SW 1271 (cell line): ENCODE measurements at regions not wholly inside any gene's neighbourhood (a gene's known extent, or its start where the extent isn't known, plus 50 kb on each side); places are given as distances from the start of the nearest gene placed in this dataset.

ENCODE experiments used
- DNase-seq, 2 experiments: peaks; one replicate each; lab custom pipeline; 2025; lab: John Stamatoyannopoulos, UW

DNA sequence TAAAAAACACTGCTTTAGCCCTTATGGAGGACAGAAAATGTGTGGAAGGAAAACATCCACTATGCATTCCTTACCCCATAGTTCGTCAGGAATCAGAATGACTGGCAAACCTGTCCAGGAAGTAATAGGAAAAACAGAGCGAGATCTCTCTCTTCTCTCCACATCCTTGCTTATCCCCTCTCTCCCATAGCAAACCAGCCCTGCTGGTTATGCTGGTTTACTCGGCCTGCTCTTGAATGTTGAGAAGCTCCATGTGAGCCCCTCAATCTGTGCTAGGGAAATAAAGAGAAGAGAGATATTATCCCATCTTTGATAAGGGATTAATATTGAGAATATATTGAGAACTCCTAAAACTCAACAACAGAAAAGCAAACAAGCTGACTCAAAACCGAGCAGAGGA, 402.8 kb upstream of the RBFOX1 start:
- no peak for DNase-seq

DNA sequence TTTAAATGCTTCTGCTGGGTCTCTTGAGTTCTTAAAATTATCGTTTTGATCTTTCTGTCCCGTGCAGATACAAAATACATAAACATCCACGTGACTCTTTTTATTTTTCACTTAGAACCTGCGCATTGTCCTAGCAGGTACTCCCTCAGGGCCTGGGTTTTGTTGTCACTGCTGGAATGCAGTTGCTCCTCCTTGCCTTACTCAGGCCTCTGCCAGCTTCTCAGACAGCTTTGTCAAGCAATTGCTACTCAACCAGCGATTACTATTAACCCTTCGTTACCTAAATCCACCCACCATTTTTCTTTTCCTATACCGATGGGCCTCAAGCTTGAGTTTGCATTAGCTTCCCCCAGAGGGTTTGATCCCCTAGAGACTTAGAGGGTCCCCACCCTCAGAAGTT, 405.9 kb upstream of the RBFOX1 start:
- no peak for DNase-seq

DNA sequence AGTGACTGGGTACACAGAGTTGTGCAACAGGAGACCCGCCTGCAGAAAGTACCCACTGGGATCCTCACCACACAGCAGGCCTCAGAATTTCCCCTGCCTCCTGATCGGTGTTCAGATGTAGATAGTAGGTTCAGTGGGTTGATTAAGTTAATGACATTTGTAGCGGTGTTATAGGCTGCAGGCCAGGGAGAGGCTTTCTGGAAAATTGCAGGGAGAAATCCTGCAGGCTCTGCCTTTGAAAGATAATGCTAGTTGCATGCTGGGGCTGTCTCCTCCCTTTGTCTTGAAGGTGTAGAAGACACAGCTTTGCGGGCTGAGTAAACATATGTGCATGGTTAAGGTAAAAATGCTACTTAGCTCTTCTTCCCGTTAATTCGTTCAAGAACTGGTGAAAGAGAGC, 406.3 kb upstream of the RBFOX1 start:
- no peak for DNase-seq

DNA sequence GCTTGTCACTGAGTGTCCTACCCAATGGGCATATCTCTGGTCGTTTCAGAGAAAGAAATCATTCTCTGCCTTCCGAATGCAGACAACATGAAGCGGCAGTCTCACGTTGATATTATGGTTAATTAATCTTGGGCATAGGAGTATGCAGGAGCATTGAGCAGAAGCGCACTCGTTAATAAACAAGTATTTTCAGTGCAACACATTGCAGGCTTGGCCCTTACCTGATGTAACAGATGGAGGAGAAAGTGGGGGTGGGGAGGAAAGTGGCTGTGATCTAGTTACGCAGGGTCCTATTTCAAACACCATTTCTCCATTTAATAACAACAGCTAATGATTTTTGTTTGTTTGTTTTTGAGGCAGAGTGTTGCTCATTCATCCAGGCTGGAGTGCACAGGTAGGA, 414.0 kb upstream of the RBFOX1 start:
- no peak for DNase-seq

DNA sequence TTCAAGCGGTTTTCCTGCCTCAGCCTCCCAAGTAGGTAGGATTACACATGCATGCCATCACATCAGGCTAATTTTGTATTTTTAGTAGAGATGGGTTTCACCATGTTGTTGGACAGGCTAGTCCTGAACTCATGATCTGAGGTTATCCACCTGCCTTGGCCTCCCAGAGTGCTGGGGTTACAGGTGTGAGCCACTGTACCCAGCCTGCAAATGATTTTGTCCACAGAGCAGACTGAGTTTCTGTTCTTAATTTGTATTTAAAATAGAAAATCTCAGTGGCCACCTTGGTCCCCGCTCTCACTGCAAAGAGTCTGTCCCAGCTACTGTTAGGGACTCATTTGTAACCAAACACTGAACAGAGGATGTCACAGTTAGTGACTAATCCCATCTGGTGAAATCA, 415.7 kb upstream of the RBFOX1 start:
- DNase-seq = no peak

DNA sequence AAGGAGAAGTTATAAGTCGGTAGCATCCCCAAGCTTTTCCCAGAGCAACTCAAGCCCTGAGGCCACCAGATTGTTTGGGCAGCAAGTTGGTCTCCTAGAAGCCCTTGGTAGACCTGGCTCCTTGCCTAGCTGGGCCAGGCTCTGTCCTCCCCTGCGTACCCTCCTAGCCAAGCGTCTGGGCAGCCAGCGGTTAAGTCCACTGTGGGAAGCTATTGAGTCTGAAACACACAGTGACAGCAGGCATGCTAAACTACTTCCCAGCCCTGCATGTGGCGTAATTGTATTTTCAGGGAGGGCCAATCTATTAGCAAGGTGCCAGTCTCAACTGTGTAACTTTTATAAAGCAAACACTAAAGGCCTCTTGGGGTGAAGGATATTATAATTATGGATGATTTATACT, 419.1 kb upstream of the RBFOX1 start:
- DNase-seq = no peak

DNA sequence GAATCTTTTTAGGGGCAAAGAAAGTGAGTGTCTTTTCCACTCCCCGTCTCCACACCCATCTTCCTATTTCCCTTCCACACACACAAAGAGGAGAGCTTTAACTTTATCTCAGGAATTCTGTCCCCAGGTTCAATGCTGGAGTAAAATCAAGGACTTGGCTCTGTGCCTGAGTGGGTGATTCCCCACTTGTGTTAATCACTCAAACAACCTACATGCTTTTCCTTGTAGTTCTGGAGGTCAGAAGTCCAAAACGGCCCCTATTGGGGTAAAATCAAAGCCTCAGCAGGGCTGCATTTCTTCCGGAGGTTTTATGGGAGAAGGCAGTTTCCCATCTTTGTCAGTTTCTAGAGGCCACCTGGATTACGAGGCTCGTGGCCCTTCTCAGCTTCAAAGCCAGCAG, 422.3 kb upstream of the RBFOX1 start:
- no peak for DNase-seq

DNA sequence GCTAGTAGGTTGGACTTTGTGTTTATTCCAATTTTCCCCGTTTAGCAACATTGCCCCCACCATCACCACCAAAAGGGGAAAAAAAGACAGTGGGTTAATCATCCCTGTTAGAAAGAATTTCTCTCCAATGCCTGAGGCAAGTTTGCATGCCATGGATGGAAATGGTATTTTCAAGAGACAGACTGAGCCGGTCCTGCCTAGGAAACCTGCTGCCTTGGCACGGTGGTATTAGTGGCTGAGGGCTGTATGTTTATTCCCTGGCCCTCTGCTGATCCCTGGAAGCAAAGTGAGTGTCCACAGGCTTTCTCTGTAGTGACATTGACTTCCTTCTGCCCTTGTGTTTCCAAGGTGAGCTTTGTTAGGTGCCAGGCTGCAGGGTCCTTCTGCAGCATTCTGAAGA, 427.0 kb upstream of the RBFOX1 start:
- no peak for DNase-seq

DNA sequence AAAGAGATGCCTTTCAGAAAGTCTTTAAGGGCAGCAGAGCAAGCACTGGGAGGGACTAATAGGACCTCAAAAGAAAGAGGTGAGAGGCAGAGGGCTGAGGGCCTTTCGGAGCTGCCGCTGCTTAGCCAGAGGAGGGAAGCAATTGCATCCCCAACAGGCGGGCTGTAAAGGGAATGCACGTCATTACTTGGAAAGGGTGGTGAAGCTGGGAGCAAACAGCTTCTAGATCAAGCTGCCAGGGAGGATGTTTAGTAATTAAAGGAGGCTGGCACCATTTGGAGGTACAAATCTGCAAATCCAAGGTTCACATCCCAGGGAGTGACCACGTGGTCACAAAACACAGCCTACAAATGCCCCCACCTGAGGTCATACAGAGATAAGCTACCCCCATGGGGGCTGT, 429.0 kb upstream of the RBFOX1 start:
- no peak for DNase-seq

DNA sequence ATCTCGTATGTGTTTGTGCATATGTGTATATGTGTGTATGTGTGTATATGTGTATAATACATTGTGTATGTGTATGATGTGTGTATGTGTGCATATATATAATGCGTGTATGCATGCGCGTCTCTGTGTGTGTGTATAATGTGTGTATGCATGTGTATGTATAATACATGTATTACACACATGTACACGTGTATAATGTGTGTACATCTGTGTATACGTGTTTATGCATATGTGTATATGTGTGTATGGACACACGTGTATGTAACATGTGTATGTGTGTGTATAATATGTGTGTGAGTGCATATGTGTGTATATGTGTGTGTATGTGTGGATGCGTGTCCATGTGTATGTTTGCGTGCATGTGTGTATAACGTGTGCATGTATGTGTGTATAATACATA, 433.7 kb upstream of the RBFOX1 start:
- no peak for DNase-seq

DNA sequence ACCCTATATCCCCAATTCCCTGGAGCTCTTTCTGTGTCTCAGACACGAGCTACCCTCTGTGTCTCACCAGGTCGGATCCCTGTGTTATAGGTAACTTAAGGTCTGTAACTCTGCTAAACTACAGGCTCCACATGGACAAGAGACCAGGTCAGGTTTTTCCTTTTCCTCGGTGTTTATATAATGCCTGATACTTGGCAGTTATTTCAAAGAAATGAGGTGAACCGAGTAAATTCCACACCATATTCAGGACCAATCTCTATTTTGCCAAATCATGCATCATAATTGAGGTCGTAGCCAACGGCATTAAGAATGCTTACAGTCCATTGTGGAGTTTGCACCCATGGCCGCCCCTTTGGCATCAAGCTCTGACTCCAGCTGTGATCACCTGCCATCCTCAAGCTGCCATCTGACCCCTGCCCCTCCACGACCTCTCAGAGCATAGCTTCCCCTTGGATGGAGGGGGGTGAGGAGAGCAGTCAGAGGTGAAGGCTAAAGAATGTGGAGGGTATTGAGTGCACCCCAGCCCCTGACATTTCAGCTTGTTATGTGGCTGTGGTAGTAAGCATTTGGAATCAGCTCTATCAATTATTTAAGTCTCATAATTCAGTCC, 434.7 kb upstream of the RBFOX1 start:
- no peak for DNase-seq

DNA sequence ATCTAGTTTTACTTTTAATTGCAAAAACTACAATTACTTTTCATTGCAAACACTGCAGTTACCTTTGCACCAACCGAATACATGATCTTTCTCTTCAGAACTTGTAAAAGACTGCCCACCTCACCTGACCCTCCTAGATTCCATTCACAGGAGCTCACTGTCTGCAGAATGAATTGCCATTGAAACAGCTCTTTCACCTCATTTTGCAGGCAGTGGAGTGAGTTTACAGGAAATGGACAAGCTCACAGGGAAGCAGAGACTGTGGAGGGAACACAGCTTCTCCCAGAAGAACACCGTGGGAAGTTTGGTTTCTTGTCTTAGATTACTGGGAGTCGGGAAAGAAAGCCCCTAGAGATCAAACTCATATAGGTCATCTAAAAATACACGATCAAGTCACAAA, 439.7 kb upstream of the RBFOX1 start:
- DNase-seq = no peak

DNA sequence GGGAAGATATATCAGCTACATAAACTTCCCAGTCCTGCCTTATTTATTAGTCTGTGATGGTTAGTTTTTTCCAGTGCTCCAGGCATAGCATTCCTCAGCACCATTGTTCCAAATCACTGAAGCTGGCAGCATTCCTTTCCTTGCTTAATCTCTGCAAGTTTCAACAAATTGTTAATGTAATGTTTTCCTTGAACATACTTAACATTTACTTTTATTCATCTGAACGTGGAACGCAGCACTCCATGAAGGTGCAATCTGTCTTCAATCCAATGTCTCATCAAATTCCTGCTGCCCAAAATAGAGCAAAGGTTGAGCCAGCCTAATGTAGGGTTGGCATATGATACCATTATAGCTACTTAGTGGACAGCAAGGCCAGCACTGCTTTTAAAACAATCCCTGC, 441.1 kb upstream of the RBFOX1 start:
- no peak for DNase-seq

DNA sequence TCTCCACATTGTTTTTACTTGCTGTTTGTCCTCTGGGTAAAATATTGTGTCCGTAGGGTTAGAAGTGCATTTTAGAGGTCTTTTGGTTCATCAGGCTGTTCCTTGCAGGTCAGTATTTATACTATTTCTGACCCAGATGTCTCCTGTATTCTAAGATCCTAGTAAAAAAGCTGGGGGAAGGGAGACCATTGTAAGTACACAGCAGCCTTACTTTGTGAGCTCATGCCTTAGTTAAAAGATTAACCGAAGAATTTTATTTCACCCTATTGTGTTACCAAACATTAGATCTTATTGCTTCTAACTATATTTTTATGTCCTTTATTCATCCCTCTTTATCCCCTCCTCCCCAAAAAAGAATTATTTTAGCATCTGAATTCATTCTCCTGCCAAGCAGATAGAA, 444.1 kb upstream of the RBFOX1 start:
- DNase-seq = no peak

DNA sequence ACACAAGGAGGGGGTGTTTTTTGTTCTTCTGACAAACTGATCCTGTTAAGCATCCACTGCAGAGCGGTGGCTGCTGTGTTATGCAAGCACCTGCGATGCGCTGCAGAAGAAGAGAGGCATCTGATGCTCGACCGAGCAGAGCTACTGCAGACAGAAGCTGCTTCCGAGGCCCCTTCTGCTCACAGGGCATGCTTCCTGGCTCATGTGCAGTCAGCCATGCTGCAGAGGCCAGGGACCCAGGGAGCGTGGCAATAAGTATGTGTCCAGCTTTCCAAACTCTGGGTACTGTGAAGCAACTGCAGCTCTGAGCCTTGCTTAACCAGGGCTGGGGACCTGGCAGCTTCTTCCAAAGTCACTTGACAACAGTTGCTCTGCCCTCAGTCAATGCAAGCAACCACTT, 448.6 kb upstream of the RBFOX1 start:
- no peak for DNase-seq

DNA sequence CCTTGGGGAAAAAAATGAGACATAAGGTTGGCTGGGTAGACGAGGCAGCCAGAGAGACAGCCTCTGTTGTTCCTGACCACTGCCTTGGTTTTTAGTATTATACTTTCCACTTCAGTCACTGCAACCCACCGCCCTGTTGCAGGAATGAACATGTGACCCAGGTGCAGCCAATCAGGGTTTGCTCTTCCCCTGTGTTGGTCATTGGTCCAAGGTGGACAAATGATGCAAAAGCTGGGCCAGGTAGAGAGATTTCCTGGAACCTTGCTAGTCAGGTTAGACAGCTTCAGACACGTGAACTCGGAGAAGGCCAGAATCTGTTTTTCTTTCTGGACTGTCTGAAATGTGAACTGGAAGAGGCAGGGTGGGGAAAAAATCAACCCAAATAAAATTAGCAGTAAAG, 452.4 kb upstream of the RBFOX1 start:
- DNase-seq = no peak

DNA sequence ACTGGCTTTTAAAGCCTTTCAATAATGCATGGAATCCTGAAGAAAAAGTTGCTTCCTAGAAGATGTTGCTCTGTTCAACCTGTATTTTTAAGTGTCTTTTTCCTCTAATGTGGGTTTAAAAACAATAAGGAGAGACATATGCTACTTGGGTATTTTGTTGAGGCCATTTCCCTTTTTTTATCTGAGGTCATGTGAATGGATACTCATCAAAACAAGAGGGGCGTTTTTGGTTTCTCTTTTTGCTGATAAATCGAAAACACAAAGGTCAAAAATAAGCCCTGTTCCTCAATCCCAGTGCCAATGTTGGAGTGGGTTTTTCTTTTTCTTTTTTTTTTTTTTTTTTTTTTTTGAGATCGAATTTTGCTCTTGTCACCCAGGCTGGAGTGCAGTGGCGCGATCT, 468.0 kb upstream of the RBFOX1 start:
- no peak for DNase-seq

DNA sequence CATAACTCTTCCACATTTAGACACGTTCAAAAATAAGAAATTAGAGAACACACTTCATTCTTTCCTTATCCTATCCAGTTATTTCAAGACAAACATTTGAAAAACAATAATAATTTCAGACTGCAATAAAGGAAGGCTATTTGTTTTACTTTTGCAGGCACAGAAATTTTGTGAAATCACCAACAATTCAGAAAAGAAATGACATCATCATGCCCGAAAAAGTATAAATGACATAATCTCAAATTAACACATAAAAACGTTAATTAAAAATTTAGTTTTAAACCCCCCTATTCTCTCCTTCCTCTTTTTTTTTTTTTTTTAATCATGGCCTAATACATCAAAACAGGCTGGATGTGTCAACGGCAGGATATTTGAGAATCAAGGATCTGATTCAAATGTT, 468.4 kb upstream of the RBFOX1 start:
- DNase-seq = no peak

DNA sequence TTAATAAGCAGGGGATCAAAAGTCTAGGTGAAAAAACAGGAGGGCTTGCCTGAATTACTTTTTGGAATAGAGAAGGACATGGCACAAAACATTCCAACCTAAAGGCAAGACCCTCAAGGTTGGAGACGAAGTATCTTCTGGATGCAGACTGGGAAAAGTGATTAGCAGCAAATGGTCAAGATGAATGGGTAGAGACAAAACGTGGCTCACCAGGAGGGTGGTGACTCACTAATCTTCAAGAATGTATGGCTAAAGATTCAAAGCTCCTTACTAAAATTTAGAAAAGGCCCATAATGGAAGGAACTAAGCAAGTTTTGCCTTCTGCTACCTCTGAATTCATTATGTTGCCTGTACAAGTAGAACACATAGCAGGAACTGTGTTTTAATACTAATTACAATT, 469.5 kb upstream of the RBFOX1 start:
- no peak for DNase-seq

DNA sequence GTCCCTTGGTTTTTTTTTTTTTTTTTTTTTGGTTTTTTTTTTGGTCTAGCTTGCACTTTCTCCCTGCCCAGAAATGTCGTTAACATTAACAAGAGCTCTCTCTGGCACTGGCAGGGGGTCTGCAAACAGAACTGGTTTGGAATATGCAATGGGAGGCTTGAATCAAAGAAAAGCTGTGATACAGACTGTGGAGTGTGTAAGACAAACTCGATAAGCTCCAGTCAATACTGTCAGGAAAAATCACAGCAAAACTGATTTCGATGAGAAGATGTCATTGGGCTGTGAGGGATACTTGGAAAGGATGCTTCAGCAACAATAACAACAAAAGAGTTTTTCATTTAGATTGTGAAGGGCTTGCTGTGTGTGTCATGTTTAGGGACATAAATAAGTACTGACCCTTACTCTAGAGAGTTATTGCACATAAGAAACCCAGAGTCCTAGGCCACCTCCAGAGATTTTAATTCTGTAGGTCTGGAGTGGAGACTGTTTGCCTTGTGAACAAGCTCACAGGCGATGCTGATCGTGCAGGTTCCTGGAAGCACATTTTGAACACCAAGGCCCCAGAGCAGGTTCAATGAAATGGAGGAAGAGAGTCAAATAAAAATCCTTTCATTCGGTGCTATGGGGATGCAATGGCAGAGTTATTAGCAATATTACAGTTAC, 470.7 kb upstream of the RBFOX1 start:
- no peak for DNase-seq

DNA sequence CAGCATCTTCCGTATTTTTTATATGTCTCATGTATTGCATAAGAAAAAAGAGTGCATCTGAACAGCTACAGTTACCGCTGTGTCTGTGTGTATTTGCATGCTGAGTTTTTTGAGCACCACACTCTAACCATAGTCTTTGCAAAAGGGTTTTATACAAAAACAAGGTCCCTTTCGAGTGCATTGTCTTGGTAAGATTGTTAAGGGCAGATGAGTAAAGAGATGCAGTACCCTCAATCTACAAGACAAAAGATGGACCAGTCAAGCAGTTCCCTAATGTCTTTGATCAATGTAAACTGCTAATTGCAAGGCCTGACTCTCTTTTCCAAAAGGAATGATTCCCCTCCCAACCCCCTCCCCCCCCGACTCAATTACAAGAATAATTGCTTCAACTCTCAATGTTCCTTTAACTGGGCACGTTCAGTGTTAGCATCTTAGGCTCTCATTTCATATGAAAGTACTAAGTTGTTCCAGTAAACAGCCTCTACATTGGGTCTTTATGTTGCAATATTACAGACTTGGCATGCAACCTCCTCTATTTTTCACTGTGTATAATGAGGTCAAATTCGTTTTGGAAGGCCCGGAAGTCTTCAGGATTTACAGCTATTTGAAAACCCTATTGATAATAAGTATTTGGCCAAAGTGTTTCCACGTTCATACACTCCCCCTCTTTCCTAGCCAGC, 471.4 kb upstream of the RBFOX1 start:
- no peak for DNase-seq

DNA sequence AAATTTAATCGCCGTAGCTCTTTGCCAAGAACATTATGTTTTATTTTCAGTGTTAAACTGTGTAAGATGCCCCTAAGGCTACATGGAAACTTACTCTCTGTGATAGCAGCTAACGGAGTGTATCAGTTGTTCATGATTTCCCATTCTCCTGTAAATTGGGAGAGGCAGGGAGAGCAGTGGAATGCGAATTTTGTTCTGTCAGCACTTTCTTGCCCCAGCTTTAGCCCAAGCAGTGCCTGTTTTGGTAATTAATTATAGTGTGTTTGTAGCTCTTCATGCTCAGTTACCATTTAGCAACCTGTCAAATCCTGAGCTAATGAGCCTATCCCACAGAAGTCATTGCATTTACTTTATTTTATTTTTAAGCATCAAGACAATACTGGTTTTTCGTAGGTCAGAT, 475.1 kb upstream of the RBFOX1 start:
- DNase-seq = no peak

DNA sequence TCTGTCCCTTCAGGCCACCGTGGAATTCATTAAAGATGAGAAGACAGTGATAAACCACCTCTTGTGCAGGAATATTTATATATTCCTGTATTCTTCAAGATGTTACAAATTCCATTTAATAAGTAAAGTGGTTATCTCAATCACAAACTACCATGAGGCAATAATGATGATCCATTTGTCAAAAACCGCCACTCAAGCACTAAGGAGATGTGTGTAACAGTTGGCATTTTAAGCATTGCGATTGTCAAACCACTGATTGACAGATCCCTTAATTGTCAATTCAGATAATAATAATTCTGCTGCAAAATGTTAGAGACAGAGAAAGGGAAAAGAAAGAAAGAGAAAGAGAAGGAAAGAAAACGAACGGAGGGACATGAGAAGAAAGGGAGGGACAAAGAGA, 476.1 kb upstream of the RBFOX1 start:
- no peak for DNase-seq

DNA sequence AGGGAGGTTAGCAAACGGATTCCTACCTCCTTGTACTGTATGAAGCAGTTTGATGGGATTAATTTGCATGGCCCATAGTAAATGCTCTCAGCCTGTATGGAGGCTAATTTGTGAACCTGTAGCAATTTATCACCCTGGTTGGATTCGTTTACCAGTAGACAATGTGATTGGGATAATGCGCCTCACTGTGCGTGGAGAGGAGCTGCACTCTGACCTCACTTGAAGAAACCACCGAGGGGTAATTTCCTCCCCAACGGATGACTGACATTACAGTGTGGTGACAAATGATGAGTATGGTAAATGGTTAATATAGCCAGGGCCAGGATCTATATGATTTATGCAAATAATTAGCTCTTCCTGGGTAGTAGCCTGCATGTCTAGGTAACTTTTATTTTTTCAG, 479.1 kb upstream of the RBFOX1 start:
- DNase-seq = no peak
